Endodermal cell (in vitro differentiated cells): ENCODE measurements at regions not wholly inside any gene's neighbourhood (a gene's known extent, or its start where the extent isn't known, plus 50 kb on each side); places are given as distances from the start of the nearest gene placed in this dataset.
A peak's percentile ranks its signal among the peaks of the same experiment; 100 is the strongest.

Experiments
- DNase-seq: peaks from one replicate; pipeline ENCODE4 v3.0.0-alpha.2; 2017
- H3K27ac ChIP-seq: 2 replicates; pipeline ENCODE4 v1.5.1; 2013; ENCODE audit warnings: mild to moderate bottlenecking, low read depth, low read length, moderate library complexity
- H3K27me3 ChIP-seq: 2 replicates; pipeline ENCODE4 v1.6.1; 2013; ENCODE audit warnings: mild to moderate bottlenecking, low read length, moderate library complexity; ENCODE audit not compliant: insufficient read depth, control insufficient read depth, poor library complexity, severe bottlenecking
- H3K36me3 ChIP-seq: 2 replicates; pipeline ENCODE4 v1.7.0; 2013; ENCODE audit warnings: mild to moderate bottlenecking, low read length, moderate library complexity; ENCODE audit not compliant: control insufficient read depth, insufficient read depth
- H3K4me1 ChIP-seq: one replicate; pipeline ENCODE4 v1.7.0; 2013; ENCODE audit warnings: low read length; ENCODE audit not compliant: control insufficient read depth, insufficient read depth
- H3K4me3 ChIP-seq: 2 replicates; pipeline ENCODE4 v1.5.1; 2013; ENCODE audit warnings: mild to moderate bottlenecking, low read length, moderate library complexity
- H3K9ac ChIP-seq: 2 replicates; pipeline ENCODE4 v1.6.1; 2013; ENCODE audit warnings: mild to moderate bottlenecking, low read length, moderate library complexity; ENCODE audit not compliant: poor library complexity, severe bottlenecking; ENCODE audit errors: extremely low read depth
- H3K9me3 ChIP-seq: 2 replicates; pipeline ENCODE4 v1.6.1; 2013; ENCODE audit warnings: mild to moderate bottlenecking, low read length, moderate library complexity; ENCODE audit not compliant: control insufficient read depth
- H3K27ac Mint-ChIP-seq: 2 replicates; pipeline ENCODE4 v1.8.0; 2020; ENCODE audit warnings: mixed read lengths
- H3K27me3 Mint-ChIP-seq: 2 replicates; pipeline ENCODE4 v1.8.0; 2021; ENCODE audit warnings: mild to moderate bottlenecking, mixed read lengths; ENCODE audit not compliant: insufficient read depth
- H3K36me3 Mint-ChIP-seq: 2 replicates; pipeline ENCODE4 v1.8.0; 2020; ENCODE audit warnings: low read depth, mixed read lengths
- H3K4me1 Mint-ChIP-seq: 2 replicates; pipeline ENCODE4 v1.8.0; 2020; ENCODE audit warnings: mixed read lengths
- H3K4me3 Mint-ChIP-seq: 2 replicates; pipeline ENCODE4 v1.8.0; 2020; ENCODE audit warnings: mild to moderate bottlenecking, moderate library complexity, mixed read lengths
- H3K9me3 Mint-ChIP-seq: 2 replicates; pipeline ENCODE4 v1.8.0; 2020; ENCODE audit warnings: mild to moderate bottlenecking, mixed read lengths
- WGBS, 2 experiments: methylation state at CpG; one replicate each; pipeline versions ENCODE4 v1.1.5 to v1.1.7; 2013; ENCODE audit warnings: missing lambda C conversion rate in 2 of 2, mixed read lengths in 1 of 2; ENCODE audit not compliant: insufficient coverage in 1 of 2, insufficient read length in 1 of 2; 5-methylcytosine and 5-hydroxymethylcytosine counted together
- TF ChIP-seq, protein P1 (sequence below): fragments of 200-600 bp; sonication (generic); conservative IDR thresholded peaks from 2 replicates; pipeline ENCODE4 v1.5.0; 2021; ENCODE audit warnings: antibody characterized with exemption, mild to moderate bottlenecking

DNA sequence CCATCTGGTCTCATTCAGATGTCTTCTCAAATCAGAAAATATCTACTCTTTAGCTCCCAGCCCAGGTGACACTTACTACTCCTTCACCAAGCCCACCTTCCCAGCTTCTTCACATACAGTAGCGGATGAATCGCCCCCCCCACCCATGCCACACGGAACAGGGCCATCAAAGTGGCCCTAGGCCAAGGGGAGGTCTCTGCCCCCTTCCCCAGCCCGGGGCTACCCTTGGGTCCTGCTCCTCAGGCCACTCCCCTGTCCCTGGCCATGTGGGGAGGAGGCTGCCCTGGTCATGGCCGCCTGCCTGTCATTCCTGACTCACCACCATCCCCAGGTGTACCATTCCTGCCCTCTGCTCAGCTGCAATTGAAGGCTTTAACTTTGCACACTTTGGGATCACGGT is 142.8 kb downstream of the NECTIN1 start:
- H3K4me3 Mint-ChIP-seq = no peak overlapping the region

DNA sequence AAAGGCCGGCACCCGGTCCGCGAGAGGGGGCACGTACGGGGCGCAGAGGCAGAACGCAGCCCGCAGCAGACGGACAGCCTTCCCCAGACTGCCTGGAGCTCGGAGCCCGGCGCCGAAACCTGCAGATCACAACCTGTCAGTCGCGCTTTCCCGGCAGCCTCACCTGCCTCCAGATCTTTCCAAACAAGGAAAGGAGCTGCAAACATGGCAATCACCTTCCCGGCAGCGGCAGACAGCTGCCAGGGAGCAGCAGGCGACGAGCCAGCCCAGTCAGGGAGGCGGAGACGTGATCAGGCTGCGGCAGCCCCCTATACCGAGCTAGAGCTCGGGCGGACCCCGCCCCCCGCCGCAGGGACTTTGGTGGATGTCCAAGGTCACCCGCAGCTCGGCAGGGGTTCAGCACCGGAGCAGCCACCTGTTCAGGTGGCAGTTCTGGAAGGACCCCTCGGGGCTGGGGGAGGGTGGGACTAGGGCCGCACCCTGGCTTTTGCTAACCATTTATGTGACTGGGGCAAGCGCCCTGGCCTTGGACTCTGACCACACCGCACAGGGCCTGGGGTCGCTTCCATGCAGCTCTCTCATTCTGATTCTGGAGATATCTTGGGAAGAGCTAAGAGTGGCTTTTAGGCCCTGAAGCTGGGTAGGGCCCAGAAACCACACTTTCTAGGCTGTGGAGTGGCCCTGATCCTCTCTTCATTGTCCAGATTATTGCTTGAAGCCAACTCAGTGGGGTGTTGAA is 143.8 kb downstream of the NECTIN1 start:
- 14 to 66% methylated on average over 6 to 38 of the region's 38 CpGs for whole genome bisulfite sequencing, 2 experiments
- peak overlapping the region; percentile 66 for H3K4me3 Mint-ChIP-seq
- peak; percentile 88 for DNase-seq
- peak overlapping the region; percentile 84 for H3K4me3 ChIP-seq
- peaks cover 17% of the 10 kb centered on the region for H3K9me3 Mint-ChIP-seq
- peaks cover 8% of the 10 kb centered on the region for H3K9me3 ChIP-seq
- peak overlapping the region; percentile 92 for H3K27ac ChIP-seq
- H3K9ac ChIP-seq = peak overlapping the region; percentile 34
- no peaks in the 10 kb centered on the region for H3K27me3 ChIP-seq
- H3K4me1 ChIP-seq = no peaks in the 10 kb centered on the region
- TF ChIP-seq, protein P1, sequence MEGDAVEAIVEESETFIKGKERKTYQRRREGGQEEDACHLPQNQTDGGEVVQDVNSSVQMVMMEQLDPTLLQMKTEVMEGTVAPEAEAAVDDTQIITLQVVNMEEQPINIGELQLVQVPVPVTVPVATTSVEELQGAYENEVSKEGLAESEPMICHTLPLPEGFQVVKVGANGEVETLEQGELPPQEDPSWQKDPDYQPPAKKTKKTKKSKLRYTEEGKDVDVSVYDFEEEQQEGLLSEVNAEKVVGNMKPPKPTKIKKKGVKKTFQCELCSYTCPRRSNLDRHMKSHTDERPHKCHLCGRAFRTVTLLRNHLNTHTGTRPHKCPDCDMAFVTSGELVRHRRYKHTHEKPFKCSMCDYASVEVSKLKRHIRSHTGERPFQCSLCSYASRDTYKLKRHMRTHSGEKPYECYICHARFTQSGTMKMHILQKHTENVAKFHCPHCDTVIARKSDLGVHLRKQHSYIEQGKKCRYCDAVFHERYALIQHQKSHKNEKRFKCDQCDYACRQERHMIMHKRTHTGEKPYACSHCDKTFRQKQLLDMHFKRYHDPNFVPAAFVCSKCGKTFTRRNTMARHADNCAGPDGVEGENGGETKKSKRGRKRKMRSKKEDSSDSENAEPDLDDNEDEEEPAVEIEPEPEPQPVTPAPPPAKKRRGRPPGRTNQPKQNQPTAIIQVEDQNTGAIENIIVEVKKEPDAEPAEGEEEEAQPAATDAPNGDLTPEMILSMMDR = no peak
- peaks cover 24% of the 10 kb centered on the region for H3K27me3 Mint-ChIP-seq
- H3K36me3 Mint-ChIP-seq = no peaks in the 10 kb centered on the region
- peak overlapping the region; percentile 77 for H3K27ac Mint-ChIP-seq
- peaks cover 3% of the 10 kb centered on the region for H3K4me1 Mint-ChIP-seq
- no peaks in the 10 kb centered on the region for H3K36me3 ChIP-seq

More for the DNA sequence above, 142.8 kb downstream of the NECTIN1 start:
- H3K4me1 ChIP-seq = no peaks in the 10 kb centered on the region
- Mint-ChIP-seq H3K9me3 (peaks cover 8% of the 10 kb centered on the region), H3K36me3 (no peaks in the 10 kb centered on the region), H3K27ac (no peak overlapping the region), H3K27me3 (peaks cover 20% of the 10 kb centered on the region), H3K4me1 (peaks cover 9% of the 10 kb centered on the region)
- H3K4me3 ChIP-seq = no peak overlapping the region
- 94 to 100% methylated on average over 2 to 5 of the region's 6 CpGs for WGBS, 2 experiments
- H3K27ac ChIP-seq = no peak overlapping the region
- peaks cover 8% of the 10 kb centered on the region for H3K9me3 ChIP-seq
- TF ChIP-seq, protein P1 = no peak
- no peak overlapping the region for H3K9ac ChIP-seq
- no peaks in the 10 kb centered on the region for H3K27me3 ChIP-seq
- peak; percentile 56 for DNase-seq
- no peaks in the 10 kb centered on the region for H3K36me3 ChIP-seq

DNA sequence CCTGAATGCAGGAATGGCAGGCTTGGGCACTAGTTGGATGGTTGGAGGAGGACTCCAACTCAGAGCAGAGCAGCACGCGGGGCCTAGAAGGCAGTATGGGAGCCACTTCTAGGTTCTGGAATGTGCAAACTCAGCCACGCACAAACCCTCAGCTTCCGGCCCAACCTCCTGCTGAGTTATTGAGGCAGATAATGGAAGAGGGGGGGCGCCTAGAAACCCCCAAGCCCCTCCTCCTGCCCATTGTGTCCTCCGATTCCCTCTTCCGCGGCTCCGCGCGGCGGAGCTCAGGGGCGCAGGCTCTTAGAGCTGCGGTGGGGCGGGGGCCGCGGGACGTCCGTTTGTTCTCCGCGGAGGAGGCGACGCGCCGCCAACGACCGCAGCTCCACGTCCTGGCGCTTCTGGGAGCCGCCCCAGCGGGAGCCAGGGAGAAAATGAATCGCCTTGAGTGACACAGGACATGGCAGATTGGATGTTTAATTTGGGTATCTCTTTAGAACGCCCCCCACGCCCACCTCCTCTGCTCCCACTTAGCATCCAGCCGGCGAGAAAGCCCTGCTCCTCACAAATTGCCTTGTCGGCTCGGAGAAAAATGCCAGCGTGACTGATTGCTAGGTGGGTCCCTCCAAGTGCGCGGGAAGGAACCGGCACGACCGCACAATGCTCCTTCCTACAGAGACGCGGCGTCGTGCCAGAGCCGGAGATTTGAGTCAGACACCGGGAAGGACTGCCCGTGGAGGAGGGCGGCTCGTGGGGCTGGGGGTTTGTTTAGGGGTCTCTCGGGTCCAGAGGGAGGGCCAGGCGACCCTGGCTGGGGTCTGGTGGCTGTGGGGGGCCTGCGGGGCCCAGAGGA is 144.6 kb downstream of the NECTIN1 start:
- 2% methylated on average over 16 to 56 of the region's 56 CpGs for WGBS, 2 experiments
- Mint-ChIP-seq H3K36me3 (no peaks in the 10 kb centered on the region), H3K27me3 (peaks cover 25% of the 10 kb centered on the region), H3K27ac (peak overlapping the region; percentile 77), H3K4me1 (peaks cover 3% of the 10 kb centered on the region), H3K9me3 (peaks cover 22% of the 10 kb centered on the region), H3K4me3 (peak overlapping the region; percentile 66)
- H3K27ac ChIP-seq = peak overlapping the region; percentile 92
- no peaks in the 10 kb centered on the region for H3K36me3 ChIP-seq
- no peaks in the 10 kb centered on the region for H3K27me3 ChIP-seq
- TF ChIP-seq, protein P1 = no peak
- peaks cover 8% of the 10 kb centered on the region for H3K9me3 ChIP-seq
- peak; percentile 89 for DNase-seq
- H3K4me1 ChIP-seq = no peaks in the 10 kb centered on the region
- peak overlapping the region; percentile 34 for H3K9ac ChIP-seq
- peak overlapping the region; percentile 84 for H3K4me3 ChIP-seq
